GM18519 (cell line): ENCODE measurements at regions not wholly inside any gene's neighbourhood (a gene's known extent, or its start where the extent isn't known, plus 50 kb on each side); places are given as distances from the start of the nearest gene placed in this dataset.
"Not testable (repeated sequence)": the region's sequence is repeated elsewhere in the genome, so short reads cannot be mapped to it uniquely, and the experiment has no call there.

Experiments
- ATAC-seq: cut with Tn5 transposase; IDR thresholded peaks from one replicate; pipeline ENCODE4 v1.9.1; 2021; ENCODE audit warnings: mild to moderate bottlenecking, moderate library complexity; ENCODE audit not compliant: unreplicated experiment, low FRiP score

- no peak for ATAC-seq
Observed at GRCh38 chr1:213324859-213325258, 273.8 kb downstream of the RPS6KC1 start.

GRCh38 chr1:213325482-213325881 is 274.4 kb downstream of the RPS6KC1 start:
- ATAC-seq: no peak

GRCh38 chr1:213326281-213327016 is 275.4 kb downstream of the RPS6KC1 start:
- ATAC-seq: no peak

- ATAC-seq: no peak
Observed at GRCh38 chr1:213327017-213327667, 276.1 kb downstream of the RPS6KC1 start.

- no peak for ATAC-seq
Observed at GRCh38 chr1:213329406-213330008, 278.5 kb downstream of the RPS6KC1 start.

- no peak for ATAC-seq
Observed at GRCh38 chr1:213330281-213330680, 279.2 kb downstream of the RPS6KC1 start.

- ATAC-seq: no peak
Observed at GRCh38 chr1:213331631-213332175, 280.7 kb downstream of the RPS6KC1 start.

- ATAC-seq: no peak
Observed at GRCh38 chr1:213332491-213332890, 281.4 kb downstream of the RPS6KC1 start.

- no peak for ATAC-seq
Observed at GRCh38 chr1:213333121-213333520, 282.1 kb downstream of the RPS6KC1 start.

GRCh38 chr1:213335084-213335483 is 284.0 kb downstream of the RPS6KC1 start:
- no peak for ATAC-seq

GRCh38 chr1:213337025-213337678 is 286.1 kb downstream of the RPS6KC1 start:
- ATAC-seq: no peak

GRCh38 chr1:213340593-213340992 is 289.6 kb downstream of the RPS6KC1 start:
- ATAC-seq: no peak

- no peak for ATAC-seq
Observed at GRCh38 chr1:213345621-213346020, 294.6 kb downstream of the RPS6KC1 start.

GRCh38 chr1:213357403-213357802 is 306.4 kb downstream of the RPS6KC1 start:
- no peak for ATAC-seq

GRCh38 chr1:213358368-213358767 is 307.3 kb downstream of the RPS6KC1 start:
- ATAC-seq: not testable (repeated sequence)

GRCh38 chr1:213362598-213362997 is 311.6 kb downstream of the RPS6KC1 start:
- ATAC-seq: no peak

- no peak for ATAC-seq
Observed at GRCh38 chr1:213366141-213366831, 315.2 kb downstream of the RPS6KC1 start.

GRCh38 chr1:213369465-213369864 is 318.4 kb downstream of the RPS6KC1 start:
- no peak for ATAC-seq

GRCh38 chr1:213370523-213370922 is 319.5 kb downstream of the RPS6KC1 start:
- no peak for ATAC-seq

- ATAC-seq: no peak
Observed at GRCh38 chr1:213371525-213371846, 320.4 kb downstream of the RPS6KC1 start.
